Adipocyte (in vitro differentiated cells): ENCODE measurements at regions not wholly inside any gene's neighbourhood (a gene's known extent, or its start where the extent isn't known, plus 50 kb on each side); places are given as distances from the start of the nearest gene placed in this dataset.
"Not testable (repeated sequence)": the region's sequence is repeated elsewhere in the genome, so short reads cannot be mapped to it uniquely, and the experiment has no call there.

Experiments
- DNase-seq: peaks from one replicate; pipeline ENCODE4 v3.0.0-alpha.2; 2015; ENCODE audit warnings: low read depth
- H3K27me3 ChIP-seq: replicated peaks from 2 replicates; pipeline ENCODE4 v1.7.0; 2013; ENCODE audit warnings: mild to moderate bottlenecking, low read length, moderate library complexity; ENCODE audit not compliant: control insufficient read depth, insufficient read depth
- H3K36me3 ChIP-seq: 2 replicates; pipeline ENCODE4 v1.7.0; 2013; ENCODE audit warnings: low read length, mild to moderate bottlenecking, moderate library complexity; ENCODE audit not compliant: control insufficient read depth, insufficient read depth, severe bottlenecking
- H3K4me1 ChIP-seq: 2 replicates; pipeline ENCODE4 v1.7.0; 2013; ENCODE audit warnings: mild to moderate bottlenecking, low read length, moderate library complexity; ENCODE audit not compliant: control insufficient read depth, insufficient read depth
- H3K4me3 ChIP-seq: 2 replicates; pipeline ENCODE4 v1.7.0; 2013; ENCODE audit warnings: mild to moderate bottlenecking, low read length, moderate library complexity
- H3K9ac ChIP-seq: 2 replicates; pipeline ENCODE4 v1.7.0; 2013; ENCODE audit warnings: mild to moderate bottlenecking, low read length, moderate library complexity
- H3K9me3 ChIP-seq: 2 replicates; pipeline ENCODE4 v1.7.0; 2013; ENCODE audit warnings: mild to moderate bottlenecking, low read length, moderate library complexity; ENCODE audit not compliant: control insufficient read depth

GRCh38 chr11:54927704-54928103 is 221.1 kb downstream of the OR4A5 start:
- peaks cover 96% of the 10 kb centered on the region for H3K9me3 ChIP-seq
- H3K4me3 ChIP-seq = no peak overlapping the region
- H3K27me3 ChIP-seq = no peaks in the 10 kb centered on the region
- H3K4me1 ChIP-seq = no peaks in the 10 kb centered on the region
- H3K36me3 ChIP-seq = no peaks in the 10 kb centered on the region
- DNase-seq = no peak
- no peak overlapping the region for H3K9ac ChIP-seq

- Histone ChIP-seq H3K27me3 (no peaks in the 10 kb centered on the region), H3K9ac (no peak overlapping the region), H3K4me1 (no peaks in the 10 kb centered on the region), H3K4me3 (no peak overlapping the region), H3K36me3 (no peaks in the 10 kb centered on the region), H3K9me3 (peaks cover 95% of the 10 kb centered on the region)
- no peak for DNase-seq
Observed at GRCh38 chr11:54930930-54931329, 224.3 kb downstream of the OR4A5 start.

- Histone ChIP-seq H3K9ac (no peak overlapping the region), H3K36me3 (no peaks in the 10 kb centered on the region), H3K9me3 (peaks cover 65% of the 10 kb centered on the region), H3K27me3 (no peaks in the 10 kb centered on the region), H3K4me3 (no peak overlapping the region), H3K4me1 (no peaks in the 10 kb centered on the region)
- no peak for DNase-seq
Observed at GRCh38 chr11:54944211-54944610, 237.6 kb downstream of the OR4A5 start.

GRCh38 chr11:54946424-54946823 is 239.8 kb downstream of the OR4A5 start:
- no peaks in the 10 kb centered on the region for H3K27me3 ChIP-seq
- no peak overlapping the region for H3K9ac ChIP-seq
- H3K4me1 ChIP-seq = no peaks in the 10 kb centered on the region
- no peak for DNase-seq
- H3K36me3 ChIP-seq = no peaks in the 10 kb centered on the region
- H3K9me3 ChIP-seq = peaks cover 43% of the 10 kb centered on the region
- H3K4me3 ChIP-seq = no peak overlapping the region

GRCh38 chr11:54947175-54947574 is 240.5 kb downstream of the OR4A5 start:
- H3K36me3 ChIP-seq, DNase-seq, H3K27me3 ChIP-seq, H3K4me1 ChIP-seq, H3K4me3 ChIP-seq, H3K9ac ChIP-seq: not testable (repeated sequence)
- H3K9me3 ChIP-seq = peaks cover 36% of the 10 kb centered on the region

GRCh38 chr11:54979375-54979774 is 272.7 kb downstream of the OR4A5 start:
- Histone ChIP-seq H3K9me3 (peaks cover 94% of the 10 kb centered on the region), H3K4me1 (no peaks in the 10 kb centered on the region), H3K9ac (no peak overlapping the region), H3K27me3 (no peaks in the 10 kb centered on the region), H3K4me3 (no peak overlapping the region), H3K36me3 (no peaks in the 10 kb centered on the region)
- DNase-seq = no peak

GRCh38 chr11:54985731-54986130 is 276.2 kb upstream of the TRIM48 start:
- no peak overlapping the region for H3K9ac ChIP-seq
- H3K4me3 ChIP-seq = no peak overlapping the region
- peaks cover 40% of the 10 kb centered on the region for H3K9me3 ChIP-seq
- H3K4me1 ChIP-seq = no peaks in the 10 kb centered on the region
- H3K27me3 ChIP-seq = no peaks in the 10 kb centered on the region
- DNase-seq = no peak
- no peaks in the 10 kb centered on the region for H3K36me3 ChIP-seq

- not testable (repeated sequence) for H3K27me3 ChIP-seq, DNase-seq, H3K4me3 ChIP-seq, H3K36me3 ChIP-seq, H3K9ac ChIP-seq, H3K4me1 ChIP-seq
- H3K9me3 ChIP-seq = peaks cover 88% of the 10 kb centered on the region
Observed at GRCh38 chr11:55028837-55029236, 233.1 kb upstream of the TRIM48 start.

GRCh38 chr11:55054723-55055122 is 207.2 kb upstream of the TRIM48 start:
- H3K4me3 ChIP-seq = no peak overlapping the region
- peaks cover 84% of the 10 kb centered on the region for H3K9me3 ChIP-seq
- no peaks in the 10 kb centered on the region for H3K36me3 ChIP-seq
- no peaks in the 10 kb centered on the region for H3K4me1 ChIP-seq
- H3K27me3 ChIP-seq = no peaks in the 10 kb centered on the region
- no peak for DNase-seq
- H3K9ac ChIP-seq = no peak overlapping the region

GRCh38 chr11:55084588-55084987 is 177.4 kb upstream of the TRIM48 start:
- not testable (repeated sequence) for H3K36me3 ChIP-seq, H3K9ac ChIP-seq, H3K4me1 ChIP-seq, H3K4me3 ChIP-seq, DNase-seq, H3K27me3 ChIP-seq
- peaks cover 45% of the 10 kb centered on the region for H3K9me3 ChIP-seq

- DNase-seq = no peak
- Histone ChIP-seq H3K27me3 (no peaks in the 10 kb centered on the region), H3K4me3 (no peak overlapping the region), H3K4me1 (no peaks in the 10 kb centered on the region), H3K9me3 (peaks cover 62% of the 10 kb centered on the region), H3K9ac (no peak overlapping the region), H3K36me3 (no peaks in the 10 kb centered on the region)
Observed at GRCh38 chr11:55106391-55106790, 155.6 kb upstream of the TRIM48 start.
